Neural crest cell (in vitro differentiated cells): ENCODE measurements at regions not wholly inside any gene's neighbourhood (a gene's known extent, or its start where the extent isn't known, plus 50 kb on each side); places are given as distances from the start of the nearest gene placed in this dataset.

Source experiments
- DNase-seq: peaks from one replicate; pipeline ENCODE4 v3.0.0; 2021; ENCODE audit warnings: low read depth, mixed read lengths, low spot score
- H3K27ac Mint-ChIP-seq: one replicate; pipeline ENCODE4 v1.8.0; 2021; ENCODE audit warnings: mild to moderate bottlenecking, mixed read lengths; ENCODE audit not compliant: unreplicated experiment
- H3K27me3 Mint-ChIP-seq: 2 replicates; pipeline ENCODE4 v1.8.0; 2021; ENCODE audit warnings: low read depth, mild to moderate bottlenecking, mixed read lengths
- H3K36me3 Mint-ChIP-seq: 2 replicates; pipeline ENCODE4 v1.8.0; 2021; ENCODE audit warnings: low read depth, mild to moderate bottlenecking, mixed read lengths
- H3K4me1 Mint-ChIP-seq: 2 replicates; pipeline ENCODE4 v1.8.0; 2021; ENCODE audit warnings: mixed read lengths
- H3K4me3 Mint-ChIP-seq: one replicate; pipeline ENCODE4 v1.8.0; 2021; ENCODE audit warnings: mild to moderate bottlenecking, mixed read lengths
- H3K9me3 Mint-ChIP-seq: 2 replicates; pipeline ENCODE4 v1.8.0; 2021; ENCODE audit warnings: mixed read lengths
- TF ChIP-seq, protein P1 (sequence below): fragments of 200-600 bp; sonication (generic); conservative IDR thresholded peaks from 2 replicates; pipeline ENCODE4 v1.5.0; 2021; ENCODE audit warnings: antibody characterized with exemption, mild to moderate bottlenecking

- Mint-ChIP-seq H3K9me3 (peaks cover 5% of the 10 kb centered on the region), H3K27me3 (no peaks in the 10 kb centered on the region), H3K36me3 (no peaks in the 10 kb centered on the region), H3K27ac (no peak overlapping the region), H3K4me1 (peaks cover 17% of the 10 kb centered on the region), H3K4me3 (no peak overlapping the region)
- TF ChIP-seq, protein P1, sequence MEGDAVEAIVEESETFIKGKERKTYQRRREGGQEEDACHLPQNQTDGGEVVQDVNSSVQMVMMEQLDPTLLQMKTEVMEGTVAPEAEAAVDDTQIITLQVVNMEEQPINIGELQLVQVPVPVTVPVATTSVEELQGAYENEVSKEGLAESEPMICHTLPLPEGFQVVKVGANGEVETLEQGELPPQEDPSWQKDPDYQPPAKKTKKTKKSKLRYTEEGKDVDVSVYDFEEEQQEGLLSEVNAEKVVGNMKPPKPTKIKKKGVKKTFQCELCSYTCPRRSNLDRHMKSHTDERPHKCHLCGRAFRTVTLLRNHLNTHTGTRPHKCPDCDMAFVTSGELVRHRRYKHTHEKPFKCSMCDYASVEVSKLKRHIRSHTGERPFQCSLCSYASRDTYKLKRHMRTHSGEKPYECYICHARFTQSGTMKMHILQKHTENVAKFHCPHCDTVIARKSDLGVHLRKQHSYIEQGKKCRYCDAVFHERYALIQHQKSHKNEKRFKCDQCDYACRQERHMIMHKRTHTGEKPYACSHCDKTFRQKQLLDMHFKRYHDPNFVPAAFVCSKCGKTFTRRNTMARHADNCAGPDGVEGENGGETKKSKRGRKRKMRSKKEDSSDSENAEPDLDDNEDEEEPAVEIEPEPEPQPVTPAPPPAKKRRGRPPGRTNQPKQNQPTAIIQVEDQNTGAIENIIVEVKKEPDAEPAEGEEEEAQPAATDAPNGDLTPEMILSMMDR, result no peak
- DNase-seq, result no peak
Observed at GRCh38 chr12:58349161-58349560, 407.8 kb downstream of the ATP23 start.

DNA sequence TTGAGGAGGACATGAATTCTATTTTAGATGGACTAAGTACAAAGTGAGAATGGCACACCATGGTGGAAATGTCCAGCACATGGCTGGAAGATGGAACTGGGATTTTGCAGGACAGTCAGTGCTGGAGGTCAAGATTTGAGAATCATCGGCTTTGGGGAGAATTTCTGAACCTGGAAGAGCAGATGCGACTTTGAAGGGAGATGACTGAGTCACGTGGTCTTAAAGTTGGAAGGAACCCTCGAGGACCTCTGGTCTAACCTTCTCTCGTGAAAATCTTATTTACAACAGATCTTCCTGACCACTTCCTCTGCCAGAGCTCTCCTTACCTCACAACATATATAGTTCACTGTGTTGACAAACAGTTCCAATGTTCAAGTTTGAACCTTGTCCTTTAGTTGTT lies 415.4 kb downstream of the ATP23 start:
- Mint-ChIP-seq H3K9me3 (peaks cover 4% of the 10 kb centered on the region), H3K4me3 (no peak overlapping the region)

GRCh38 chr12:58357511-58357910 lies 416.1 kb downstream of the ATP23 start:
- no peaks in the 10 kb centered on the region for H3K36me3 Mint-ChIP-seq
- peaks cover 4% of the 10 kb centered on the region for H3K9me3 Mint-ChIP-seq
- no peaks in the 10 kb centered on the region for H3K27me3 Mint-ChIP-seq
- TF ChIP-seq, protein P1, result no peak
- no peak overlapping the region for H3K27ac Mint-ChIP-seq
- no peak overlapping the region for H3K4me3 Mint-ChIP-seq
- DNase-seq, result no peak
- peaks cover 10% of the 10 kb centered on the region for H3K4me1 Mint-ChIP-seq

More for the DNA sequence above, 415.4 kb downstream of the ATP23 start:
- H3K4me1 Mint-ChIP-seq, result peaks cover 10% of the 10 kb centered on the region
- DNase-seq, result no peak
- TF ChIP-seq, protein P1, result no peak
- H3K27ac Mint-ChIP-seq, result no peak overlapping the region
- H3K36me3 Mint-ChIP-seq, result no peaks in the 10 kb centered on the region
- H3K27me3 Mint-ChIP-seq, result no peaks in the 10 kb centered on the region

- H3K4me3 Mint-ChIP-seq, result no peak overlapping the region
- no peaks in the 10 kb centered on the region for H3K27me3 Mint-ChIP-seq
- peaks cover 4% of the 10 kb centered on the region for H3K9me3 Mint-ChIP-seq
- DNase-seq, result no peak
- TF ChIP-seq, protein P1, result no peak
- peaks cover 6% of the 10 kb centered on the region for H3K4me1 Mint-ChIP-seq
- peak overlapping the region; percentile 24 for H3K27ac Mint-ChIP-seq
- H3K36me3 Mint-ChIP-seq, result no peaks in the 10 kb centered on the region
Observed at GRCh38 chr12:58358369-58358768, 417.0 kb downstream of the ATP23 start.

DNA sequence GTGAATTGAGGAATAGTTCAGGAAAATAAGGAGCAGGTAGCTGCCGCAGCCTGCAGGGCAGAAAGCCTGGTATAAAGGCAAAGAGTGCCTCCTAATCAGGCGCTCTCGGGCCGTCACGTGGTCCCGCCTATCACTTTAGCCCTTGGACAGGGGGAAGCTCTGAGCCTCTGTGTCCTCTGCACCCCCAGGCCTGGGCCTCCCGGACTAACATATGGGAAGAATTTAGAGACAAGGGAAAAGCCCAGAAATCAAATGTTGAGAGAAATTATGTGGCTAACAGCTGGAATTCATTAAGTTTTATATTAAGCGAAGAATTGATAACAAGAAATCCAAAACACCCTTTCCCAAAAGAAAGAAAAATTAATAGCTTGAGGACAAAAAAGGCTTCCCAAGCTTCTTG lies 417.7 kb downstream of the ATP23 start:
- Mint-ChIP-seq H3K4me3 (no peak overlapping the region), H3K27ac (no peak overlapping the region), H3K36me3 (no peaks in the 10 kb centered on the region), H3K9me3 (peaks cover 4% of the 10 kb centered on the region), H3K27me3 (no peaks in the 10 kb centered on the region), H3K4me1 (no peaks in the 10 kb centered on the region)
- no peak for DNase-seq
- TF ChIP-seq, protein P1, result no peak

- Mint-ChIP-seq H3K4me1 (no peaks in the 10 kb centered on the region), H3K4me3 (no peak overlapping the region), H3K9me3 (no peaks in the 10 kb centered on the region), H3K27me3 (no peaks in the 10 kb centered on the region), H3K36me3 (no peaks in the 10 kb centered on the region), H3K27ac (no peak overlapping the region)
- TF ChIP-seq, protein P1, result no peak
- DNase-seq, result no peak
Observed at GRCh38 chr12:58361056-58361455, 419.7 kb downstream of the ATP23 start.
